ENCODE measurements at regions not wholly inside any gene's neighbourhood (a gene's known extent, or its start where the extent isn't known, plus 50 kb on each side); places are given as distances from the start of the nearest gene placed in this dataset.

GRCh38 chr15:36232491-36232890, 346.9 kb upstream of the CDIN1 start:
- no peak overlapping the region for H3K4me3 ChIP-seq
- 55% methylated on average over 1 of the region's 1 CpG for WGBS (ENCODE audit: missing lambda C conversion rate)

GRCh38 chr15:36234743-36235142, 344.7 kb upstream of the CDIN1 start:
- DNase-seq (ENCODE audit: low read depth in 1 of 2, low spot score in 1 of 2) = no peak
- Histone ChIP-seq H3K4me1 (no peaks in the 10 kb centered on the region), H3K9me3 (no peaks in the 10 kb centered on the region), H3K27ac (no peak overlapping the region), H3K4me3 (no peak overlapping the region), H3K4me2 (no peak overlapping the region)
- ChIA-PET CTCF (interaction anchor here (1.2 kb wide), 1 partner anchor 266 kb away, joined by 3 read pairs; no protein-coding TSS in a partner anchor), POLR2A (no interaction called here)
- FAIRE-seq = no peak
- ATAC-seq = no peak
- TF ChIP-seq JUNB (IDR thresholded peaks at IDR 0.05) = no peak
- TF ChIP-seq HOXB5 (CRISPR knock-in tag; IDR thresholded peaks at IDR 0.05) = no peak
- no peak for TF ChIP-seq NFE2L2 (conservative IDR thresholded peaks at IDR 0.05; ENCODE audit: low read length)
- no peak for TF ChIP-seq RFX5 (IDR thresholded peaks at IDR 0.05)
- TF ChIP-seq PBX3 (IDR thresholded peaks at IDR 0.05) = no peak
- TF ChIP-seq CHD4 (IDR thresholded peaks at IDR 0.05; ENCODE audit: borderline replicate concordance) = no peak
- TF ChIP-seq CHD2 (IDR thresholded peaks at IDR 0.05; ENCODE audit: low read length, partially characterized antibody) = no peak
- TF ChIP-seq CBX2 (IDR thresholded peaks at IDR 0.05; ENCODE audit: borderline replicate concordance, low read depth) = no peak
- TF ChIP-seq ATOH8 (CRISPR knock-in tag; IDR thresholded peaks at IDR 0.05; ENCODE audit: low read depth) = no peak
- TF ChIP-seq RNF2 (IDR thresholded peaks at IDR 0.05; ENCODE audit: borderline replicate concordance, low read depth) = no peak

More at GRCh38 chr15:36232491-36232890, 346.9 kb upstream of the CDIN1 start:
- TF ChIP-seq BCL3 (IDR thresholded peaks at IDR 0.05) (no peak), FOXS1 (CRISPR knock-in tag; IDR thresholded peaks at IDR 0.05) (no peak), CBX8 (IDR thresholded peaks at IDR 0.05) (no peak), EP300 (IDR thresholded peaks at IDR 0.05) (no peak), JUN (IDR thresholded peaks at IDR 0.05) (no peak), HMGXB4 (CRISPR knock-in tag; IDR thresholded peaks at IDR 0.05; ENCODE audit: borderline replicate concordance) (no peak), HEYL (CRISPR knock-in tag; IDR thresholded peaks at IDR 0.05) (no peak), MAZ (IDR thresholded peaks at IDR 0.05; ENCODE audit: borderline replicate concordance, low read depth, low read length) (no peak), BHLHE40 (IDR thresholded peaks at IDR 0.05; ENCODE audit: low read depth, low read length) (no peak), USF2 (IDR thresholded peaks at IDR 0.05) (no peak), ATOH8 (CRISPR knock-in tag; IDR thresholded peaks at IDR 0.05; ENCODE audit: low read depth) (no peak), ZNF302 (CRISPR knock-in tag; IDR thresholded peaks at IDR 0.05) (no peak), CBX2 (IDR thresholded peaks at IDR 0.05; ENCODE audit: borderline replicate concordance, low read depth) (no peak), ZC3H11A (IDR thresholded peaks at IDR 0.05) (no peak), CTCF (IDR thresholded peaks at IDR 0.05) (no peak), MYC (IDR thresholded peaks at IDR 0.05; ENCODE audit: borderline replicate concordance, low read length) (no peak)
- ChIA-PET CTCF (interaction anchor here (1.0 kb wide), 1 partner anchor 22 kb away, joined by 5 read pairs; no protein-coding TSS in a partner anchor), POLR2A (no interaction called here)
- ATAC-seq (no peak), DNase-seq (ENCODE audit: low read depth in 1 of 2, low spot score in 1 of 2) (no peak), FAIRE-seq (no peak)
- no peak overlapping the region for H3K4me2 ChIP-seq
- no peak overlapping the region for H3K27ac ChIP-seq
- no peaks in the 10 kb centered on the region for H3K4me1 ChIP-seq
- no peaks in the 10 kb centered on the region for H3K9me3 ChIP-seq
